CD4-positive, CD25-positive, alpha-beta regulatory T cell (primary cell): ENCODE measurements at regions not wholly inside any gene's neighbourhood (a gene's known extent, or its start where the extent isn't known, plus 50 kb on each side); places are given as distances from the start of the nearest gene placed in this dataset.
A peak's percentile ranks its signal among the peaks of the same experiment; 100 is the strongest.

ENCODE experiments used
- ATAC-seq, 2 donors: fragments of 150-1000 bp; cut with Tn5 transposase; one replicate each; pipeline ENCODE4 v1.10.0; 2021; ENCODE audit warnings: low read depth in 2 of 2, moderate number of reproducible peaks in 2 of 2, moderate library complexity in 1 of 2
- DNase-seq, 3 donors: peaks; one replicate each; pipeline versions ENCODE4 v3.0.0 to v3.0.0-alpha.2; 2012 to 2022; ENCODE audit warnings: mixed read lengths in 1 of 3
- H3K27ac ChIP-seq: one replicate; pipeline ENCODE4 v1.7.0; 2013; ENCODE audit warnings: mild to moderate bottlenecking, low read length; ENCODE audit not compliant: insufficient read depth, poor library complexity, severe bottlenecking
- H3K27me3 ChIP-seq: one replicate; pipeline ENCODE4 v1.7.0; 2013; ENCODE audit warnings: low read length; ENCODE audit not compliant: control insufficient read depth, insufficient read depth
- H3K36me3 ChIP-seq: one replicate; pipeline ENCODE4 v1.7.0; 2013; ENCODE audit warnings: mild to moderate bottlenecking, low read length, moderate library complexity; ENCODE audit not compliant: control insufficient read depth, insufficient read depth
- H3K4me1 ChIP-seq: 2 replicates; pipeline ENCODE4 v1.7.0; 2013; ENCODE audit warnings: mild to moderate bottlenecking, low read length; ENCODE audit not compliant: insufficient read depth, control insufficient read depth, poor library complexity, severe bottlenecking
- H3K4me3 ChIP-seq: one replicate; pipeline ENCODE4 v1.7.0; 2013; ENCODE audit warnings: low read depth, mild to moderate bottlenecking, low read length, moderate library complexity
- H3K9me3 ChIP-seq, 2 experiments: 1 replicate in 1 of 2; 2 replicates in 1 of 2; pipeline ENCODE4 v1.7.0; 2013; ENCODE audit warnings: low read length in 2 of 2, mild to moderate bottlenecking in 1 of 2, moderate library complexity in 1 of 2; ENCODE audit not compliant: control insufficient read depth in 2 of 2
- H3K27ac Mint-ChIP-seq, 3 donors: one replicate each; pipeline ENCODE4 v1.8.0; 2020 to 2022; ENCODE audit warnings: mild to moderate bottlenecking in 3 of 3, mixed read lengths in 3 of 3, moderate library complexity in 2 of 3
- H3K27me3 Mint-ChIP-seq: one replicate; pipeline ENCODE4 v1.8.0; 2022; ENCODE audit warnings: mild to moderate bottlenecking, mixed read lengths
- H3K36me3 Mint-ChIP-seq: one replicate; pipeline ENCODE4 v1.8.0; 2020; ENCODE audit warnings: mixed read lengths
- H3K4me1 Mint-ChIP-seq, 4 donors: one replicate each; pipeline ENCODE4 v1.8.0; 2020 to 2022; ENCODE audit warnings: mixed read lengths in 4 of 4, mild to moderate bottlenecking in 1 of 4
- H3K4me3 Mint-ChIP-seq, 4 donors: one replicate each; pipeline ENCODE4 v1.8.0; 2020 to 2022; ENCODE audit warnings: mild to moderate bottlenecking in 4 of 4, mixed read lengths in 4 of 4, moderate library complexity in 3 of 4
- H3K9me3 Mint-ChIP-seq, 7 donors: one replicate each; pipeline ENCODE4 v1.8.0; 2020 to 2022; ENCODE audit warnings: mixed read lengths in 7 of 7, mild to moderate bottlenecking in 3 of 7, moderate library complexity in 2 of 7

DNA sequence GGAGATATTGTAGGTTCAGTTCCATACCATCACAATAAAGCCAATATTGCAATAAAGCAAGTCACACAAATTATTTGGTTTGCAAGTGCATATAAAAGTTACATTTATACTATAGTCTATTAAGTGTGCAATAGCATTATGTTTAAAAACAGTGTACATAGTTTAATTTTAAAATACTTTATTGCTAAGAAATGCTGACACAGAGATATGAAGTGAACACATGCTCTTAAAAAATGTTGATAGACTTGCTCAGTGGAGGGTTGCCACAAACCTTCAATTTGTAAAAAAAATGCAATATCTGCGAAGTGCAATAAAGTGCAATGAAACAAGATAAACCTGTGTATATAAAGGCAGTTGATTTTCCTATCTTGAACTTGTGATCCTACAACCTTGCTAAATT lies 161.5 kb downstream of the PRDM13 start:
- Mint-ChIP-seq H3K9me3 (no peaks in the 10 kb centered on the region), H3K27me3 (peaks cover 9% of the 10 kb centered on the region), H3K4me1 (no peaks in the 10 kb centered on the region), H3K36me3 (no peaks in the 10 kb centered on the region), H3K4me3 (no peak overlapping the region), H3K27ac (no peak overlapping the region)
- no peak overlapping the region for H3K4me3 ChIP-seq
- DNase-seq (no peak), ATAC-seq (no peak)
- no peaks in the 10 kb centered on the region for H3K27me3 ChIP-seq
- H3K9me3 ChIP-seq = no peaks in the 10 kb centered on the region
- no peaks in the 10 kb centered on the region for H3K4me1 ChIP-seq
- H3K27ac ChIP-seq = no peak overlapping the region
- no peaks in the 10 kb centered on the region for H3K36me3 ChIP-seq

DNA sequence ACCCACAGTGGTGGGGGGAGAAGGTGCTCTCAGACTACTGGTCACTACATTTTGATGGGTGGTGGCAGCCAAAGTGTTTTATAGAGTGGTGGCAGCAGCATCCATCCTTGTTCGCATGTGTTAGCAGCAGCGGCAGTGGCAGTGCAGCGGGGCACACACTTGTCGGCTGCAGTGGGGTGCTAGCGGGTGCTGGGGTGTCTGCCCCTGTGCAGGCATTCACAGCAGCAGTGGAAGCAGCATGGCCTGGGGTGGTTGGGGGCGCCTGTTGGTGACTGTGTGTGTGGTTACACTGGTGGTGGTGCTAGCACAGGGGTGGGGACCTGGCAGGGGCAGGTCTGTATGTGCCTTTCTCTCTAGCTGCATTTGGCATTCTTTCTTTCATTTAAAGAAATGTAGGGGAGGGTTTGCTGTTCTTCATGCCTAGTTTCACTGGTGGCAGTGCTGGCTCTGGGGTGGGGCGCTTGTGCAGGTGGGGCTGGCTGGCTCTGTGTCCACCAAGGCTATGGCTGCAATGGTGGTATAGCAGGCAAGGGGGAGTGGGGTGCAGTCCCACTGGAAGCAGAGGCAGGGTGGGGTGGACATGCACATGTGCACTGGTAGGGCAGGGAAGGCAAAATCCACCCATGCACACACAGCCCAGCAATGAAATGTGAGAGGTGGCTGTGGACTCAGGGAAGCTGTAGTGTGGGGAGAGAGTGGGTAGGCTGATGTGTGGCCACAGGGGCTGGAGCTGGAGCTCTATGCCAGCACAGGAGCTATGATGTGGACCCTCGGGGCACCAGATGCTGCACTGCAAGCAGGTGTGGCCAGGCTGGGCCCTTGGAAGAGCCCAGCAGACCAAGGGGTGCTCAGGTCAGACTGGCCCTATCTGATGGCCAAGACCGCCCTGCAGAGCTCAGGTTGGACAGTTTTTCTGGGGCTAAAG lies 173.3 kb downstream of the PRDM13 start:
- Histone ChIP-seq H3K27me3 (no peaks in the 10 kb centered on the region), H3K4me3 (no peak overlapping the region), H3K9me3 (no peaks in the 10 kb centered on the region), H3K27ac (no peak overlapping the region), H3K36me3 (no peaks in the 10 kb centered on the region), H3K4me1 (no peaks in the 10 kb centered on the region)
- H3K4me3 Mint-ChIP-seq = no peak overlapping the region
- H3K9me3 Mint-ChIP-seq = peaks cover 0 to 2% (median 0%) of the 10 kb centered on the region in 7 donors
- DNase-seq = no peak
- peaks cover 27% of the 10 kb centered on the region for H3K27me3 Mint-ChIP-seq
- no peaks in the 10 kb centered on the region for H3K36me3 Mint-ChIP-seq
- H3K27ac Mint-ChIP-seq = no peak overlapping the region
- no peaks in the 10 kb centered on the region for H3K4me1 Mint-ChIP-seq
- no peak for ATAC-seq

DNA sequence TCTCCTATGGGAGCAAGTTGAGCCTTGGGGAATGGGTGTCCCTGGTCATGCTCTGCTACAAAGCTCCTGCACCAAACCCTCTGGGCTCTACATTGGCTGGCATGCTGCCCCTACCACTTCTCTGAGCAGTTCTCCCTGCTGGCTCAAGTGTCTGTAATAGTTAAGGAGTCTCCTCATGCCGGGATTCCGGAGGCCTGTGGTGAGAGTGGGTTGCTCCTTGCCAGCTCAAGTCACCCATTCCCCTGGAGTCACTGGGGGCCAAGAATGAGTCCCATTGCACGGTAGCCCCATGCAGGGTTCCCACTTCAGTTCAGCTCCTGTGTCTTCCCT lies 173.9 kb downstream of the PRDM13 start:
- no peak overlapping the region for H3K27ac ChIP-seq
- H3K9me3 ChIP-seq = no peaks in the 10 kb centered on the region
- Mint-ChIP-seq H3K9me3 (peaks cover 0 to 2% (median 0%) of the 10 kb centered on the region in 7 donors), H3K36me3 (no peaks in the 10 kb centered on the region), H3K4me3 (no peak overlapping the region), H3K27me3 (peaks cover 25% of the 10 kb centered on the region), H3K27ac (no peak overlapping the region), H3K4me1 (no peaks in the 10 kb centered on the region)
- no peaks in the 10 kb centered on the region for H3K36me3 ChIP-seq
- H3K4me1 ChIP-seq = no peaks in the 10 kb centered on the region
- H3K4me3 ChIP-seq = no peak overlapping the region
- DNase-seq (no peak), ATAC-seq (no peak)
- H3K27me3 ChIP-seq = no peaks in the 10 kb centered on the region

DNA sequence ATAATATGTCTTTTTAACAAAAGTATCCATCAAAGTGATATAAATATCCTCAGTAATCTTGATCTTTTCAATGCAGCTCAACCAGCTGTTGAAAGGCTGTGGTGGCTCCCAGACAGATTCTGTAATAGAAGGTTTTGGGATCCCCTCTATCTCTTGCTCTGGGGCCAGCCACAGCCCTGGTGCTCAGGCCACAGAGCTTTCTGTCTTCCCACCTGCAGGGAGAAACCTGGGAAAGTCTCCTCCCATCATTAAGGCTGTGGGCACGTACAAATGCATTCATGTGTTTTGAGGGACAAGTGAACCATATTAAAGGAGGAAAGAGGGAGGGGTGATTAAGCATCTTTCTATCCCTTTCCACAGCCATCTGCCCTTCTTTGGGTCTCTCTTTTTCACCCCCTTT lies 183.1 kb downstream of the PRDM13 start:
- Histone ChIP-seq H3K4me3 (no peak overlapping the region), H3K9me3 (no peaks in the 10 kb centered on the region), H3K27me3 (peaks cover 3% of the 10 kb centered on the region), H3K4me1 (no peaks in the 10 kb centered on the region), H3K27ac (no peak overlapping the region), H3K36me3 (no peaks in the 10 kb centered on the region)
- no peak for ATAC-seq
- no peak overlapping the region for H3K27ac Mint-ChIP-seq
- peaks cover 23% of the 10 kb centered on the region for H3K27me3 Mint-ChIP-seq
- no peak overlapping the region for H3K4me3 Mint-ChIP-seq
- no peak for DNase-seq
- no peaks in the 10 kb centered on the region for H3K9me3 Mint-ChIP-seq
- H3K4me1 Mint-ChIP-seq = no peaks in the 10 kb centered on the region
- H3K36me3 Mint-ChIP-seq = no peaks in the 10 kb centered on the region

DNA sequence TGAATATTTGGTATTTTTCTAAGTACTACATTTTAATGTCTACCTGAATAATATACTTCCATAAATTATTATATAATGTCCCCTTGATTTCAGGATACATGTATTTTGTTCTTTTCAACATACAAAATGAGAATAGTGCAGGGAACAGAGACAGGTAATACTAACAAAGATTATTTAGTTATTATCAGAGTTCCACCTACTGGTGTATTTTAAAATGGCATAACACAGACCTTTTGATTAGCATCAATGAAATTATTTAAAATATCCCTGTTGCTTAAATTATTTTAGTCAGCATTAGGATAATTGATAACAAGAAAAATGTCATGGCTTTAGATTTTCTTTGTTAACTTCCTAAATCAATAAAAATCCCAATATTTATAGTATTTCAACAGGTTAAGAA lies 184.0 kb downstream of the PRDM13 start:
- H3K27me3 ChIP-seq = peaks cover 3% of the 10 kb centered on the region
- Mint-ChIP-seq H3K4me3 (no peak overlapping the region), H3K27me3 (peaks cover 23% of the 10 kb centered on the region), H3K27ac (no peak overlapping the region), H3K36me3 (no peaks in the 10 kb centered on the region), H3K9me3 (peaks cover 0 to 1% (median 0%) of the 10 kb centered on the region in 7 donors), H3K4me1 (no peaks in the 10 kb centered on the region)
- no peaks in the 10 kb centered on the region for H3K9me3 ChIP-seq
- H3K4me1 ChIP-seq = no peaks in the 10 kb centered on the region
- H3K27ac ChIP-seq = no peak overlapping the region
- H3K4me3 ChIP-seq = no peak overlapping the region
- H3K36me3 ChIP-seq = no peaks in the 10 kb centered on the region
- ATAC-seq = no peak
- peak in 1 of 3 donors; percentile 3 for DNase-seq

DNA sequence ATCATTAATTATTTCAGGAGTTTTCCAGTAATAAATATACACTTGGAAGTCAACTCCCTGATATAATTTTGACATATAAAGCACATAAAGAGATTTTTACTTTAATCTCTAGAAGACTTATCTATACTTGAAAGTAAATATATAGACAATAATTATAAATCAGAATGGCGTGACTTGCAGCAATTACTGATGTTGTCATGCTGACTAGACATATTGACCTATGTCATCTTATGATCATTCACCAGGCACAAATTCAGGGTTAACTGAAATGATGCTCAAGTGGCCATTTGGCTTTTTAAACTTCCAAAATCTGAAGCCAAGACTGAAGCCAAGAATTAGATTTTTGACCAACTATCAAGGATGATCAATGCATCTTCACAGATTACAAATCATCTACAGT lies 192.2 kb downstream of the MCHR2 start:
- Histone ChIP-seq H3K27ac (no peak overlapping the region), H3K4me3 (no peak overlapping the region), H3K36me3 (no peaks in the 10 kb centered on the region), H3K4me1 (no peaks in the 10 kb centered on the region), H3K9me3 (no peaks in the 10 kb centered on the region), H3K27me3 (peaks cover 2% of the 10 kb centered on the region)
- ATAC-seq = no peak
- peaks cover 0 to 3% (median 0%) of the 10 kb centered on the region in 7 donors for H3K9me3 Mint-ChIP-seq
- no peaks in the 10 kb centered on the region for H3K36me3 Mint-ChIP-seq
- no peak overlapping the region for H3K4me3 Mint-ChIP-seq
- no peaks in the 10 kb centered on the region for H3K4me1 Mint-ChIP-seq
- H3K27me3 Mint-ChIP-seq = peaks cover 4% of the 10 kb centered on the region
- no peak overlapping the region for H3K27ac Mint-ChIP-seq
- DNase-seq = no peak

DNA sequence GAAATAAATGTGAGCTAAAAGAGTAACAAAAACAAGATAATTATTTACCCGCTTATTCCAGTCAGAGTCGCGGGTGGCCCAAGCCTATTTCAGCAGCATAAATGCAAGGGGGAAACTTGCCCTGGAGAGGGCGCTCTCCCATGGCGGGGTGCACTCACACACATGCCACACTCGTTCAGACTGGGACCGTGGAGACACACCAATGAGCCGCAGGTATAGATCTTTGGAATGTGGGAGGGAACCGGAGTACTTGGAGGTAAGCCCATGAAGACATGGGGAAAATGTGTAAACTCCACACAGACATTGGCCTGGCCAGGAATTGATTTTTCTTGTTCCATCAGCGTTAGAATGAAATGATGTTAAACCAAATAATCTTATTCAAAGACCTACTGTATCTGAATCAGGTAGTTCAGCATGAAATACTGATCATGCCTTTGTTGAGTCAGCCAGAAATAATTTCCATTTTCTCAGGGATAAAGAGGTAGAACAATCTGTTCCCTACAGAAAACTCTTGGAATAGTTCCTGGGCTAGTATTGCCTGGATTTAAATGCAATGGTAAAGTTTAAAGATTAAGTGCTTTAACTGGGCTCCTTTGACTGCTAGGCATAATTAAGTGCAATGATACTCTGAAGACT lies 191.5 kb downstream of the MCHR2 start:
- no peak for ATAC-seq
- H3K4me3 ChIP-seq = no peak overlapping the region

DNA sequence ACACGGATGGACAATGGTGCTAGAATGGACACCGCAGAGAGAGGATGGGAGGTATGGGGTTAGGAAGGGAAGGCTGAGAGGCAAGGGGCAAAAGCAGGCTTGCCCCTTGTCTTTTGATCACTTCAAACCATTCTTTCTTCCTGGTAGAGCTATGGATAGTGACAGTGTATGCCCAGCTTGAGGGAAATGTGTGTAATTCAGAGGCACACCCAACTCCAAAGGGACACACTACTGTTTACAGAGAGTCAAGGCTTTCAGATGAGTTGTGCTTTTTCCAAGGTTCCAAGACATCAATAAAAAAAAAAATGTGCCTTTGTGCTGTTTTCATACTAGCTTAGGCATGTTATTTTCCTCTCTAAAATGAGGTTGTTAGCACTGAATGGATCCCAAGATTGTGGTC lies 185.0 kb downstream of the MCHR2 start:
- H3K36me3 Mint-ChIP-seq = no peaks in the 10 kb centered on the region
- no peaks in the 10 kb centered on the region for H3K4me1 ChIP-seq
- peaks cover 19% of the 10 kb centered on the region for H3K27me3 Mint-ChIP-seq
- ATAC-seq (no peak), DNase-seq (no peak)
- no peak overlapping the region for H3K27ac Mint-ChIP-seq
- H3K27ac ChIP-seq = no peak overlapping the region
- no peaks in the 10 kb centered on the region for H3K36me3 ChIP-seq
- no peak overlapping the region for H3K4me3 ChIP-seq
- H3K4me1 Mint-ChIP-seq = no peaks in the 10 kb centered on the region
- H3K9me3 Mint-ChIP-seq = peaks cover 0 to 3% (median 0%) of the 10 kb centered on the region in 7 donors
- no peak overlapping the region for H3K4me3 Mint-ChIP-seq
- no peaks in the 10 kb centered on the region for H3K9me3 ChIP-seq
- peaks cover 3% of the 10 kb centered on the region for H3K27me3 ChIP-seq

More for the DNA sequence above, 191.5 kb downstream of the MCHR2 start:
- Mint-ChIP-seq H3K9me3 (peaks cover 0 to 3% (median 0%) of the 10 kb centered on the region in 7 donors), H3K4me1 (no peaks in the 10 kb centered on the region), H3K36me3 (no peaks in the 10 kb centered on the region), H3K27ac (no peak overlapping the region), H3K27me3 (peaks cover 6% of the 10 kb centered on the region), H3K4me3 (no peak overlapping the region)
- DNase-seq = no peak
- Histone ChIP-seq H3K4me1 (no peaks in the 10 kb centered on the region), H3K36me3 (no peaks in the 10 kb centered on the region), H3K27me3 (peaks cover 5% of the 10 kb centered on the region), H3K27ac (no peak overlapping the region), H3K9me3 (no peaks in the 10 kb centered on the region)
